SK-N-SH treated with all-trans-retinoic acid at 6 μM for 48 hours (cell line): ENCODE measurements at regions not wholly inside any gene's neighbourhood (a gene's known extent, or its start where the extent isn't known, plus 50 kb on each side); places are given as distances from the start of the nearest gene placed in this dataset.

Source experiments
- ATAC-seq: fragments of 200-7000 bp; cut with Tn5 transposase; 3 replicates; pipeline ENCODE4 v1.9.1; 2020; ENCODE audit warnings: mild to moderate bottlenecking, moderate library complexity
- ARNTL ChIP-seq: fragments of 450-650 bp; formaldehyde crosslinking; IDR thresholded peaks from 2 replicates; pipeline ENCODE4 v1.5.0; 2020; ENCODE audit warnings: low read depth, mild to moderate bottlenecking, moderate library complexity, borderline replicate concordance
- BACH2 ChIP-seq: fragments of 250-450 bp; sonication (Bioruptor Pico); IDR thresholded peaks from 2 replicates; pipeline ENCODE4 v1.9.0; 2021; ENCODE audit warnings: mild to moderate bottlenecking, borderline replicate concordance
- CREB5 ChIP-seq: fragments of 250-450 bp; sonication (Bioruptor Pico); IDR thresholded peaks from 2 replicates; pipeline ENCODE4 v1.5.1; 2020; ENCODE audit warnings: low read depth, mild to moderate bottlenecking, moderate library complexity
- CSDC2 ChIP-seq: fragments of 250-450 bp; sonication (Bioruptor Pico); IDR thresholded peaks from 2 replicates; pipeline ENCODE4 v1.5.0; 2020; ENCODE audit warnings: mild to moderate bottlenecking, moderate library complexity
- CSRNP3 ChIP-seq: fragments of 250-450 bp; sonication (Bioruptor Pico); IDR thresholded peaks from 2 replicates; pipeline ENCODE4 v1.5.1; 2021; ENCODE audit warnings: mild to moderate bottlenecking, moderate library complexity
- ESRRG ChIP-seq: fragments of 250-450 bp; sonication (Bioruptor Pico); IDR thresholded peaks from 2 replicates; pipeline ENCODE4 v1.6.1; 2021; ENCODE audit warnings: mild to moderate bottlenecking
- GLIS3 ChIP-seq: fragments of 250-450 bp; sonication (Bioruptor Pico); IDR thresholded peaks from 2 replicates; pipeline ENCODE4 v1.5.0; 2020; ENCODE audit warnings: mild to moderate bottlenecking, moderate library complexity
- OSR1 ChIP-seq: fragments of 250-450 bp; sonication (Bioruptor Pico); IDR thresholded peaks from 2 replicates; pipeline ENCODE4 v1.8.0; 2022; ENCODE audit warnings: moderate library complexity, mild to moderate bottlenecking, inconsistent platforms
- PATZ1 ChIP-seq: fragments of 250-450 bp; sonication (Bioruptor Pico); IDR thresholded peaks from 2 replicates; pipeline ENCODE4 v1.8.0; 2020; ENCODE audit warnings: mild to moderate bottlenecking, moderate library complexity, borderline replicate concordance
- PPARA ChIP-seq: fragments of 250-450 bp; sonication (Bioruptor Pico); IDR thresholded peaks from 2 replicates; pipeline ENCODE4 v1.5.0; 2020; ENCODE audit warnings: mild to moderate bottlenecking, borderline replicate concordance
- RARB ChIP-seq: fragments of 250-450 bp; sonication (Bioruptor Pico); IDR thresholded peaks from 2 replicates; pipeline ENCODE4 v1.8.0; 2021; ENCODE audit warnings: mild to moderate bottlenecking, moderate library complexity
- SNAI2 ChIP-seq: fragments of 250-450 bp; sonication (Bioruptor Pico); IDR thresholded peaks from 2 replicates; pipeline ENCODE4 v1.5.0; 2020; ENCODE audit warnings: mild to moderate bottlenecking, moderate library complexity
- TCF4 ChIP-seq: fragments of 250-450 bp; sonication (Bioruptor Pico); IDR thresholded peaks from 2 replicates; pipeline ENCODE4 v1.8.0; 2021; ENCODE audit warnings: mild to moderate bottlenecking, moderate library complexity, borderline replicate concordance
- TOX ChIP-seq: fragments of 250-450 bp; sonication (Bioruptor Pico); IDR thresholded peaks from 2 replicates; pipeline ENCODE4 v1.8.0; 2021; ENCODE audit warnings: mild to moderate bottlenecking, moderate library complexity, borderline replicate concordance
- TSHZ2 ChIP-seq: fragments of 250-450 bp; sonication (Bioruptor Pico); IDR thresholded peaks from 2 replicates; pipeline ENCODE4 v1.5.0; 2020; ENCODE audit warnings: mild to moderate bottlenecking, moderate library complexity
- ZC3H10 ChIP-seq: fragments of 250-450 bp; sonication (Bioruptor Pico); IDR thresholded peaks from 2 replicates; pipeline ENCODE4 v1.5.1; 2021; ENCODE audit warnings: mild to moderate bottlenecking, moderate library complexity
- ZFP3 ChIP-seq: fragments of 250-450 bp; sonication (Bioruptor Pico); IDR thresholded peaks from 2 replicates; pipeline ENCODE4 v1.5.0; 2020; ENCODE audit warnings: mild to moderate bottlenecking, moderate library complexity
- ZFP30 ChIP-seq: fragments of 450-650 bp; formaldehyde crosslinking; IDR thresholded peaks from 2 replicates; pipeline ENCODE4 v1.5.0; 2022; ENCODE audit warnings: mild to moderate bottlenecking, moderate library complexity
- ZNF565 ChIP-seq: fragments of 450-650 bp; formaldehyde crosslinking; conservative IDR thresholded peaks from 2 replicates; pipeline ENCODE4 v1.5.0; 2020; ENCODE audit warnings: low read depth, mild to moderate bottlenecking, moderate library complexity
- ZNF70 ChIP-seq: fragments of 450-650 bp; formaldehyde crosslinking; IDR thresholded peaks from 2 replicates; pipeline ENCODE4 v1.5.0; 2020; ENCODE audit warnings: mild to moderate bottlenecking, moderate library complexity
- ZNF8 ChIP-seq: fragments of 450-650 bp; formaldehyde crosslinking; IDR thresholded peaks from 2 replicates; pipeline ENCODE4 v1.5.0; 2020; ENCODE audit warnings: mild to moderate bottlenecking, moderate library complexity

GRCh38 chr2:125707611-125708010 is 948.3 kb upstream of the GYPC start (continued):
- TF ChIP-seq TSHZ2 (no peak), CSDC2 (no peak)

GRCh38 chr2:125710561-125710960 is 945.4 kb upstream of the GYPC start:
- no peak for ATAC-seq
- TF ChIP-seq ZNF8 (CRISPR knock-in tag) (no peak), TOX (CRISPR knock-in tag) (no peak), ESRRG (CRISPR knock-in tag) (no peak), TCF4 (CRISPR knock-in tag) (no peak), RARB (no peak), PATZ1 (no peak), OSR1 (CRISPR knock-in tag) (no peak), ZNF70 (CRISPR knock-in tag) (no peak)
- TF ChIP-seq, all 23 proteins: peak for 0

- ATAC-seq = no peak
- TF ChIP-seq CSRNP3 = no peak
- TF ChIP-seq OSR1 (CRISPR knock-in tag) = no peak
- no peak for TF ChIP-seq CREB5 (CRISPR knock-in tag)
- TF ChIP-seq GLIS3 = no peak
- no peak for TF ChIP-seq BACH2 (CRISPR knock-in tag)
- no peak for TF ChIP-seq ZC3H10 (CRISPR knock-in tag)
- TF ChIP-seq CSDC2 = no peak
- TF ChIP-seq TOX (CRISPR knock-in tag) = no peak
- no peak for TF ChIP-seq RARB
- TF ChIP-seq ZFP30 (CRISPR knock-in tag) = no peak
- no peak for TF ChIP-seq SNAI2 (CRISPR knock-in tag)
- no peak for TF ChIP-seq ZNF70 (CRISPR knock-in tag)
- TF ChIP-seq ZNF8 (CRISPR knock-in tag) = no peak
- TF ChIP-seq ZNF565 (CRISPR knock-in tag) = no peak
- TF ChIP-seq ZFP3 (CRISPR knock-in tag) = no peak
- no peak for TF ChIP-seq TSHZ2
Observed at GRCh38 chr2:125711075-125711474, 944.9 kb upstream of the GYPC start.

- ATAC-seq = no peak
- TF ChIP-seq PPARA = no peak
- no peak for TF ChIP-seq PATZ1
- TF ChIP-seq GLIS3 = no peak
- no peak for TF ChIP-seq ZNF8 (CRISPR knock-in tag)
- no peak for TF ChIP-seq SNAI2 (CRISPR knock-in tag)
- no peak for TF ChIP-seq TSHZ2
- TF ChIP-seq ARNTL (CRISPR knock-in tag) = no peak
- no peak for TF ChIP-seq ZNF70 (CRISPR knock-in tag)
- no peak for TF ChIP-seq ZFP30 (CRISPR knock-in tag)
- TF ChIP-seq OSR1 (CRISPR knock-in tag) = no peak
Observed at GRCh38 chr2:125713533-125713932, 942.4 kb upstream of the GYPC start.
